Nephron (organoid): ENCODE measurements at regions not wholly inside any gene's neighbourhood (a gene's known extent, or its start where the extent isn't known, plus 50 kb on each side); places are given as distances from the start of the nearest gene placed in this dataset.
"Not testable (repeated sequence)": the region's sequence is repeated elsewhere in the genome, so short reads cannot be mapped to it uniquely, and the experiment has no call there.

Experiments
- H3K27ac Mint-ChIP-seq, 3 experiments: 2 replicates each; pipeline ENCODE4 v1.8.0; 2020; ENCODE audit warnings: mixed read lengths in 3 of 3, mild to moderate bottlenecking in 2 of 3, moderate library complexity in 1 of 3
- H3K27me3 Mint-ChIP-seq: 2 replicates; pipeline ENCODE4 v1.8.0; 2021; ENCODE audit warnings: low read depth, mild to moderate bottlenecking, moderate library complexity, mixed read lengths
- H3K36me3 Mint-ChIP-seq: 2 replicates; pipeline ENCODE4 v1.8.0; 2020; ENCODE audit warnings: low read depth, mixed read lengths
- H3K4me1 Mint-ChIP-seq: 2 replicates; pipeline ENCODE4 v1.8.0; 2020; ENCODE audit warnings: mixed read lengths
- H3K4me3 Mint-ChIP-seq, 3 experiments: 2 replicates each; pipeline ENCODE4 v1.8.0; 2020; ENCODE audit warnings: mild to moderate bottlenecking in 3 of 3, mixed read lengths in 3 of 3, moderate library complexity in 2 of 3
- H3K9me3 Mint-ChIP-seq: 2 replicates; pipeline ENCODE4 v1.8.0; 2020; ENCODE audit warnings: mixed read lengths
- CTCF ChIP-seq, 3 experiments: fragments of 200-600 bp; sonication (generic); IDR thresholded peaks; one replicate each; pipeline ENCODE4 v1.5.0; 2021; ENCODE audit warnings: antibody characterized with exemption in 3 of 3; ENCODE audit not compliant: unreplicated experiment in 3 of 3

- Mint-ChIP-seq H3K9me3 (no peaks in the 10 kb centered on the region), H3K27me3 (peaks cover 8% of the 10 kb centered on the region), H3K27ac (no peak overlapping the region), H3K4me1 (no peaks in the 10 kb centered on the region), H3K4me3 (no peak overlapping the region), H3K36me3 (no peaks in the 10 kb centered on the region)
- TF ChIP-seq CTCF (IDR thresholded peaks at IDR 0.05; ENCODE audit: unreplicated experiment in 3 of 3): no peak
These were observed 54.9 kb upstream of the LYSMD4 start for GRCh38 chr15:99788156-99788555.

GRCh38 chr15:99784800-99785199, 51.6 kb upstream of the LYSMD4 start:
- H3K27ac Mint-ChIP-seq, H3K36me3 Mint-ChIP-seq, H3K27me3 Mint-ChIP-seq, H3K4me3 Mint-ChIP-seq, H3K9me3 Mint-ChIP-seq, H3K4me1 Mint-ChIP-seq: not testable (repeated sequence)

GRCh38 chr15:99783918-99784619, 50.8 kb upstream of the LYSMD4 start:
- not testable (repeated sequence) for H3K36me3 Mint-ChIP-seq, H3K4me3 Mint-ChIP-seq, H3K27ac Mint-ChIP-seq, H3K9me3 Mint-ChIP-seq, H3K27me3 Mint-ChIP-seq, H3K4me1 Mint-ChIP-seq
